ENCODE measurements at regions not wholly inside any gene's neighbourhood (a gene's known extent, or its start where the extent isn't known, plus 50 kb on each side); places are given as distances from the start of the nearest gene placed in this dataset.

DNA sequence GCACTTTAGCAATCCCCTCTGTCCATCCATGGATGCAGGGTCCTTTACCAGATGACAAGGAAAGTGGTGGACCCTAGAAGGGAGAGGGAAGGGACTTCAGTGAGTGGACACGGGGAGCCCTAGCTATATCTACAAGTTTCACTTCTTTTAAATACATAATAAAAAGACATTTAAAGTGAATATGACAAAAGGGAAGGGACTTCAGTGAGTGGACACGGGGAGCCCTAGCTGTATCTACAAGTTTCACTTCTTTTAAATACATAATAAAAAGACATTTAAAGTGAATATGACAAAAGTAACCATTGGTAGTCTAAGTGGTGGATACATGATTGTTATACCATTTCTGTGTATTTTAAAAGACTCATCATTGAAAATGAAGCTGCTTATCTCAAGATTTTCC is 81.9 kb upstream of the HES1 start:
- TF ChIP-seq CTCF (IDR thresholded peaks at IDR 0.05) = no peak
- TF ChIP-seq POLR2A (IDR thresholded peaks at IDR 0.05) = no peak

All from adrenal gland (tissue), 5 donors.